HG02970 (cell line): ENCODE measurements at regions not wholly inside any gene's neighbourhood (a gene's known extent, or its start where the extent isn't known, plus 50 kb on each side); places are given as distances from the start of the nearest gene placed in this dataset.

ENCODE experiments used
- ATAC-seq: cut with Tn5 transposase; IDR thresholded peaks from one replicate; pipeline ENCODE4 v1.9.1; 2021; ENCODE audit warnings: mild to moderate bottlenecking, moderate library complexity, moderate number of reproducible peaks; ENCODE audit not compliant: unreplicated experiment, low FRiP score

GRCh38 chr2:147051814-147052213 lies 793.0 kb upstream of the ACVR2A start:
- ATAC-seq = no peak

DNA sequence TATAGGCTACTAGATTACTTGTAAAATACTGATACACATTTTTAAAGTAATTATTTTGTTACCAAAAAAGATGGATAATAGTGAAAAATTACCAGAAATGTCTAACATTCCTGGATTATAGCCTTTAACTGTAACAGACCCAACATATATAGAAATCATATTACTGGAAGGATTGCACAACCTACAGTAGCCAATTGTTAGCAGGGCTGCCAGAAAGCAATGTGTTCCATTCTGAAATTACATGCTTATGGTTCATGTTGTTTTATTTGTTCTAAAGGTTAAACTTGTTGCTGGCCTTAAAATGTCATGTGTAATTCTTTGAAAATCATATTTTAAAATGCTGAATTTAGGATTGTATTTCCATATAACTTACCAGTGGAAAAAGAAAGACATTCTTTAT lies 793.6 kb upstream of the ACVR2A start:
- no peak for ATAC-seq

DNA sequence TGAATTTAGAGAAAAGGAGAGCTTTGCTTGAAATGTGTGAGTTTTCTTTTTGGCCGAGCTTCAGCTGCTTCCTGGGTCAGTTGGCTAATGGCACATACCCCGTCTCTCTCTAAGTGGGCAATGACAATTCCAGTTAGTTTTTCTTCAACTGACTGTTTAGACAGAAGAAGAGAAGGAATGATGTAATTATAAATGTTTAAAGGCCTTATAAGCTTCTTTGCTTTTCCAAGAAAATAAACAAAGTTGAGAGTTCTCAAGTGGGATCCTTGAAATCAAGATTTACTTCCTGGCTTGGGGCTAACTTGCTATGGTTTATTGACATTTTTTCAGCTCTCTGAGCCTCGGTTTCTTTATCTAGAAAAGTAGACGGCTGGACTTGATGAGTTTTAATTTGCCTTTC lies 794.9 kb upstream of the ACVR2A start:
- ATAC-seq = no peak

DNA sequence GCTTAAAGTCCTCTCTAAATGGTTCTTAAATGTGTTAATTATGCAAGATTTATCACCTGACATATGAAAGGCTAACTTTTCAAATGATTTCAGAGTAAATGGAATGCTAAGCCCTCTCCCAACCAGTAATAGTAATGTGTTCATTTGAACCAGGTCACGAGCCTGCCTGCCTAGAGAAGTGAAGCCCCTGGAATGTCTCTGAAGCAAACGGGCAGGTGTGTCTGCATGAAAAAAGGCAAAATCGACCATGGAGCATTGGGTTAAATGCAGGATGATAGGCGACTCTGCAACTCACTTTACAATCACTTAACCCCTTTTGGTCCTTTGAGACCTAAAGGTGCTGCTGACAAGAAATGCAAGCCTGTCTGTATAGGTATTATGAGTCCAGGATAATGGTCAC lies 798.4 kb upstream of the ACVR2A start:
- no peak for ATAC-seq

- no peak for ATAC-seq
These were observed 799.7 kb upstream of the ACVR2A start for GRCh38 chr2:147045113-147045512.

DNA sequence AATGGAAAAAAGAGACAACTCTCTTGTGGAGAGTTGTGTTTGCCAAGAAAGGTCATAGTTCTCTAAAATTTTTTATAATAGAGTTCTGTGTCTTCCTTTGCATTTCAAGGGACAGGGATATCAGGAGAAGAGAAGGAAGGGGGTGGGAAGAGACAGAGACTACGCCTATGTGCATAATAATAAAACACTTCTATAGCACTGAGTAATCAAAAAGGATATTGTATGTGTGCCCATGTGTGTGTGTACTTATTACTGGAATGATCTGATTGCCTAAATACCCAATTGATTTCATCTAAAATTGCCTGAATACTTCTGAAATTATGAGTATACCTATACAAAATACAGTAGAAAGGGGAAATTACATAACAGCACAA lies 803.7 kb upstream of the ACVR2A start:
- ATAC-seq = no peak

GRCh38 chr2:147040298-147041120 lies 804.3 kb upstream of the ACVR2A start:
- ATAC-seq = no peak

DNA sequence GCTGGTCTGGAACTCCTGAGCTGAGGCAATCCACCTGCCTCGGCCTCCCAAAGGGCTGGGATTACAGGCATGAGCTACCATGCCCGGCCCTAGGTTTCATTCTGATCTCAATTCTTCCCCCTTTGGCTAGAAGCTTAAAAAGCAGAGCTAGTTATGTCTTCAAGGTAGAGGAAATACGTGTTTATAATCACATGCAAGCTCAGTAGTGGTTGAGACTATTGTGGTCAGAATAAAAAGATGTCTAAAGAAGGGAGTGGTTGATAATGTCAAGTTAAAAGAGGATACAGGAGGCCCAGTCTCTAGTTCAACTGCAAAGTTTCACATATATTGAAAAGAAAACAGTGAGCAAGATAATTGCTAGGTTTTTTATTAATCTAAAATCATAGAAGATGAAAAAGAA lies 807.8 kb upstream of the ACVR2A start:
- no peak for ATAC-seq

- no peak for ATAC-seq
These were observed 811.8 kb upstream of the ACVR2A start for GRCh38 chr2:147033044-147033443.

DNA sequence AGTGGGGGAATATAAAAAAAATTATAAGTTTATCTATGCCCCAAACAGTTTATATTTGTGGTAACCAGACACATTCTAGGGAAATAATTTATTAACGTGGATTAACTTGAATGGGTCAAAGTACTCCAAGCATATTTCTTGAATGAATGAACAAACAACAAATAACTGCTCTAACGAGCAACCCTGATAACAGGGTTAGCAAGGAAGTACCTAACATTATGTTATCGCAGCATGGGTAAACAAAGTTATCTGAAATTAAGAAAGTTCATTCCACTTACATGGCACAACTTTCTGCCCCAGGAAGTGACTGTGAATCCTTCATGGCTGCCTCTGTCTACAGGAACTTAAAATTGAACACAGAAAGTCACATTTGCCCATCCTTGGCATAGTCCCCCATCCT lies 812.9 kb upstream of the ACVR2A start:
- ATAC-seq = no peak

GRCh38 chr2:147030966-147031720 lies 813.7 kb upstream of the ACVR2A start:
- ATAC-seq = no peak

DNA sequence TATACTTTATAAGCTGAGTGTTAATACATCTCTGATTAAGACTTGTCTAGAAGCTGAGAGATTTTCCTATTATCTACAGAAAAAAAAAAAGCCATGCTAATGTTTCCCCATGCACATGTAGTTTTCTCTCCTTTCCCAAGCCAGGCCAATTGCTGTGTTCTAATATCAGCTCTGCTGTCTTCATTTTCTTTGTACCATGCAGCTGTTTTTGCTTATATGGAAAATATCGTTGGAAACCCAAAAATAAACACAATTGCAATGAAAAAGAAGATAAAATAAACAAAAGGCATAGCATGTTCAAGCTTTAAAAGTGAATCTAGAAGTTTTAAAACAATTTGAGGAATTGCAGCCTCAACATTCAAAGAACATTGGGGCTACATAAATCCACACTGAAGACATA lies 817.4 kb upstream of the ACVR2A start:
- ATAC-seq = no peak

DNA sequence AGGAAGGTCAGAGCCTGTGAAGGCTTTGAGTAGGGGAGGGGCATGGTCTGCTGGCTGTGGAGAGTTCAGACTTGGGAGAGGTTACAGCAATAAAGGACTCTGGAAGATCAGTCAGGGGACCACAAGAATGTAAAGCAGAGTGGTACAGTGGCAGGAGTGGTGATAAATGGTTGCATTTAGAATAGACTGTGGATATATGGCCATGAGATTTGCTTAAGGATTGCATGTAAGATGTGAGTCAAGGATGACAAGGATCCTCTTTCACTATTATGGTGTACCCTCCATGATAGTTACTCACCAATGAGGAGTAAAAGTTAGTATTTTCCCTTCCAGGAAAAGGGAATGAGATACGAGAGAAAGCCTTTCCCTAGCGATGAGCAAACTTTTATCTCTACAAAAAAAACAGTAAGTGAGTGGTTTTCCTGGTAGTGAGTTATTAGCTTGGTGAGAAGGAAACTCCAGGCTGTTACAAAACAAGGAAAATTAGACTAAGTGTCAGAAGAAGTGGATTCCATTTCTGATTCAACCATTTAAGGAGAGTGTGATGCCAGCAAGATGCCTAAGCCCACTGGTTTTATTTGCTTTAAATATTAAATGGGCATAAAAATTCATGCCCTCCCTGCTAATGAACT lies 818.0 kb upstream of the ACVR2A start:
- ATAC-seq = no peak

- ATAC-seq = no peak
These were observed 818.9 kb upstream of the ACVR2A start for GRCh38 chr2:147025646-147026585.

GRCh38 chr2:147019311-147019710 lies 825.5 kb upstream of the ACVR2A start:
- ATAC-seq = no peak

GRCh38 chr2:147017951-147018645 lies 826.7 kb upstream of the ACVR2A start:
- ATAC-seq = no peak

DNA sequence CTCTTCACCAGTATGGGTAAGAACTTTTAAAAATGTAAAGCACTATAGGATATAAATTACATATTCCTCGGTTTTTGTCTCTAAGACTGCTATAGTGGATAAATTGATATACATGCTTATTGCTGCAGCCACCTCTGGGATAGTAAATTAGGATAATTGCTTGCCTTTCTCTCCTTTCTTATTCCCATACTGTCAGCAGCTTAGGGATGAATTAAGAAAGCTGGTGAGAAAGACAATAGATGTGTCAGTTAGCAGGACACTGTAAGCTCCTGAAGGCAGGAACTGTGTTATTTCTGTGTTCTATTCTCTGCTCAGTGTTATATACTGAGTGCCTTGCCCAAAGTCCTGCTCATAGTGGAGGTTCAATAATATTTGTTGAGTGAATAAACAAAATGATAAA lies 828.6 kb upstream of the ACVR2A start:
- ATAC-seq = no peak

- no peak for ATAC-seq
These were observed 829.2 kb upstream of the ACVR2A start for GRCh38 chr2:147015591-147015990.

DNA sequence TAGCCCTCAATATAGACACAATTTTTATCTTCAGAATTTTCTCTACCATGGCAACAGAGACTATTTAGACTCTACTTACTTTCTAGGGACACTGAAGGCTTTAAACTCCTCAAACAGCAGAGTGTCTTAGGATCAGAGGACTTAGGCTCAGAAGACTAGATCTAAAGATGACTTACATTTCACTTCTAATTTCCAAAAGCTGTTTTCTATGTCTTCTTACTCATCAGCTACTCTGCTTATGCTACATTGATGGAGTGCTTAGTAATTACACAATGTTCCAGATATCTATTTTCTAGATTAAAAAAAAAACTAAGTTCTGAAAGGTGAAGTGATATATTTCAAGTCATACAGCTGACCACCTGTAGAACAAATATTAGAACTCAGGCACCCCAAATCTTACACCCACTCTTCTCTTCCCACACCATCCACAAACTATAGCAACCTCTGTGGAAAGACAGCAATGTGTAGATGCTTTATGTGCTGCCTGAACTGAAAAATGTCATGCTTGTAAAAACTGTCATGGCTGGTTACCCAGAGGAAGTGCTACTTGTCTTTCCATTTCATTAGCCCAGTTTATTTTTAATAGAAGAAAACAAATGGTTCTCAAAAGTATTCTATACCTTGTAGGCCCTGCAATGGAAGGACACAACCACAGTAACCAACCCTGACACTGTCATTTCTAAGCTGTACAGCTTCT lies 831.0 kb upstream of the ACVR2A start:
- no peak for ATAC-seq
